Gastrocnemius medialis (tissue), 4 donors: ENCODE measurements at regions not wholly inside any gene's neighbourhood (a gene's known extent, or its start where the extent isn't known, plus 50 kb on each side); places are given as distances from the start of the nearest gene placed in this dataset.

Experiments used
- CTCF ChIP-seq, 5 experiments: fragments of 450-650 bp in 3 of 5; fragments of 200-600 bp in 2 of 5; sonication (generic) in 2 of 5; IDR thresholded peaks in 4 of 5; conservative IDR thresholded peaks in 1 of 5; 1 replicate in 4 of 5; 2 replicates in 1 of 5; pipeline ENCODE4 v1.5.1; 2016 to 2019; ENCODE audit warnings: antibody characterized with exemption in 5 of 5, mild to moderate bottlenecking in 3 of 5, moderate library complexity in 3 of 5
- POLR2A ChIP-seq, 2 donors: fragments of 450-650 bp; IDR thresholded peaks; one replicate each; pipeline ENCODE4 v1.6.1; 2017; ENCODE audit warnings: antibody characterized with exemption in 2 of 2, mild to moderate bottlenecking in 2 of 2, moderate library complexity in 2 of 2

GRCh38 chr4:82050796-82051195 lies 323.0 kb downstream of the HNRNPD start:
- TF ChIP-seq CTCF (IDR thresholded peaks at IDR 0.05 in 4 of 5, conservative IDR thresholded peaks at IDR 0.05 in 1 of 5) (no peak), POLR2A (IDR thresholded peaks at IDR 0.05) (no peak)
